SHP77 treated with DMSO at 0.1 percent for 48 hours (cell line): ENCODE measurements at regions not wholly inside any gene's neighbourhood (a gene's known extent, or its start where the extent isn't known, plus 50 kb on each side); places are given as distances from the start of the nearest gene placed in this dataset.
"Not testable (repeated sequence)": the region's sequence is repeated elsewhere in the genome, so short reads cannot be mapped to it uniquely, and the experiment has no call there.

Experiments
- DNase-seq: peaks from one replicate; lab custom pipeline; 2025; lab: John Stamatoyannopoulos, UW

GRCh38 chr6:48733581-48733980 lies 622.6 kb upstream of the PTCHD4 start:
- no peak for DNase-seq

GRCh38 chr6:48714699-48715098 lies 603.7 kb upstream of the PTCHD4 start:
- no peak for DNase-seq

- no peak for DNase-seq
Observed at GRCh38 chr6:48714250-48714649, 603.3 kb upstream of the PTCHD4 start.

GRCh38 chr6:48713612-48714011 lies 602.6 kb upstream of the PTCHD4 start:
- no peak for DNase-seq

GRCh38 chr6:48706310-48706709 lies 595.3 kb upstream of the PTCHD4 start:
- DNase-seq: no peak

- no peak for DNase-seq
Observed at GRCh38 chr6:48701572-48701971, 590.6 kb upstream of the PTCHD4 start.

- DNase-seq: no peak
Observed at GRCh38 chr6:48695872-48696271, 584.9 kb upstream of the PTCHD4 start.

GRCh38 chr6:48691420-48691819 lies 580.4 kb upstream of the PTCHD4 start:
- DNase-seq: no peak

- no peak for DNase-seq
Observed at GRCh38 chr6:48689498-48689897, 578.5 kb upstream of the PTCHD4 start.

- no peak for DNase-seq
Observed at GRCh38 chr6:48678390-48678789, 567.4 kb upstream of the PTCHD4 start.

GRCh38 chr6:48671505-48671904 lies 560.5 kb upstream of the PTCHD4 start:
- DNase-seq: no peak

GRCh38 chr6:48670546-48670945 lies 559.5 kb upstream of the PTCHD4 start:
- no peak for DNase-seq

GRCh38 chr6:48667797-48668196 lies 556.8 kb upstream of the PTCHD4 start:
- no peak for DNase-seq

- no peak for DNase-seq
Observed at GRCh38 chr6:48664826-48665225, 553.8 kb upstream of the PTCHD4 start.

GRCh38 chr6:48658915-48659314 lies 547.9 kb upstream of the PTCHD4 start:
- DNase-seq: no peak

GRCh38 chr6:48641544-48641943 lies 530.5 kb upstream of the PTCHD4 start:
- no peak for DNase-seq

- not testable (repeated sequence) for DNase-seq
Observed at GRCh38 chr6:48638796-48639195, 527.8 kb upstream of the PTCHD4 start.

- DNase-seq: no peak
Observed at GRCh38 chr6:48630511-48630910, 519.5 kb upstream of the PTCHD4 start.

GRCh38 chr6:48628316-48628715 lies 517.3 kb upstream of the PTCHD4 start:
- no peak for DNase-seq

- no peak for DNase-seq
Observed at GRCh38 chr6:48626421-48626820, 515.4 kb upstream of the PTCHD4 start.

- no peak for DNase-seq
Observed at GRCh38 chr6:48624631-48625030, 513.6 kb upstream of the PTCHD4 start.

- no peak for DNase-seq
Observed at GRCh38 chr6:48619771-48620170, 508.8 kb upstream of the PTCHD4 start.

- DNase-seq: no peak
Observed at GRCh38 chr6:48615041-48615440, 504.0 kb upstream of the PTCHD4 start.

GRCh38 chr6:48614326-48614725 lies 503.3 kb upstream of the PTCHD4 start:
- DNase-seq: no peak
